Testis (tissue), 2 donors: ENCODE measurements at regions not wholly inside any gene's neighbourhood (a gene's known extent, or its start where the extent isn't known, plus 50 kb on each side); places are given as distances from the start of the nearest gene placed in this dataset.

Experiments
- DNase-seq: peaks from one replicate; pipeline ENCODE4 v3.0.0-alpha.2; 2019
- H3K27ac ChIP-seq, 2 donors: fragments of 200-600 bp; sonication (generic); one replicate each; pipeline ENCODE4 v1.5.1; 2019
- H3K27me3 ChIP-seq: fragments of 200-600 bp; sonication (generic); one replicate; pipeline ENCODE4 v1.5.1; 2019
- H3K36me3 ChIP-seq: fragments of 200-600 bp; sonication (generic); one replicate; pipeline ENCODE4 v1.5.1; 2017; ENCODE audit warnings: low read depth; ENCODE audit errors: missing control alignments
- H3K4me1 ChIP-seq: fragments of 200-600 bp; sonication (generic); one replicate; pipeline ENCODE4 v1.5.1; 2019
- H3K4me3 ChIP-seq, 2 donors: fragments of 200-600 bp; sonication (generic); one replicate each; pipeline ENCODE4 v1.5.1; 2017 to 2019
- H3K9me3 ChIP-seq: fragments of 200-600 bp; sonication (generic); one replicate; pipeline ENCODE4 v1.5.1; 2017
- POLR2A ChIP-seq: fragments of 450-650 bp; IDR thresholded peaks from one replicate; pipeline ENCODE4 v1.6.1; 2017; ENCODE audit warnings: antibody characterized with exemption, mild to moderate bottlenecking, moderate library complexity
- WGBS, 2 donors: methylation state at CpG; one replicate each; pipeline ENCODE4 v1.1.5; 2018; 5-methylcytosine and 5-hydroxymethylcytosine counted together
- intact Hi-C: fragments of 100-400 bp; cut with DNase I; formaldehyde crosslinking; loops from one replicate; pipeline ENCODE4 v1.15.1; 2023; ENCODE audit warnings: low total_unique reads
- TF ChIP-seq, protein P1 (sequence below), 3 experiments: fragments of 450-650 bp in 2 of 3; fragments of 200-600 bp in 1 of 3; sonication (generic) in 1 of 3; IDR thresholded peaks; one replicate each; pipeline ENCODE4 v1.5.1; 2016 to 2019; ENCODE audit warnings: antibody characterized with exemption in 3 of 3, mild to moderate bottlenecking in 2 of 3, moderate library complexity in 1 of 3

DNA sequence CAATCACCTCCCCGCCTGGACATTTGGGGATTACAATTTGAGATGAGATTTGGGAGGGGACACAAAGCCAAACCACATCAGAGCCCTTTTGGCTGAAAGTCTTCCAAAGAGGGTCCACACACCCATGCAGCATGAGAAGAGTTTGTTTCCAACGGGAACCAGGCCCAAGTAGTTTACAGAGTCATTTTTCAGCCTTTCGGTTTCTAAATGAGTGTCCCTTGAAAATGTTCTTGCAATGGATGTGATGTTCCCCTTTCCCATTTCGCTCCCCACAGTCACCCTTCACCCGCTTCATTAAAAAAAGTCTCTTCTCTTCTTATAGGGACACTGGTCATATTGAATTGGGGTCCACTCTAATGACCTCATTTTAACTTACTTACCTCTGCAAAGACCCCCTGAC, 157.4 kb downstream of the ARL4C start:
- Histone ChIP-seq H3K9me3 (no peaks in the 10 kb centered on the region), H3K4me3 (no peak overlapping the region), H3K27me3 (no peaks in the 10 kb centered on the region), H3K36me3 (no peaks in the 10 kb centered on the region), H3K4me1 (peaks cover 3% of the 10 kb centered on the region), H3K27ac (no peak overlapping the region)
- TF ChIP-seq, protein P1, sequence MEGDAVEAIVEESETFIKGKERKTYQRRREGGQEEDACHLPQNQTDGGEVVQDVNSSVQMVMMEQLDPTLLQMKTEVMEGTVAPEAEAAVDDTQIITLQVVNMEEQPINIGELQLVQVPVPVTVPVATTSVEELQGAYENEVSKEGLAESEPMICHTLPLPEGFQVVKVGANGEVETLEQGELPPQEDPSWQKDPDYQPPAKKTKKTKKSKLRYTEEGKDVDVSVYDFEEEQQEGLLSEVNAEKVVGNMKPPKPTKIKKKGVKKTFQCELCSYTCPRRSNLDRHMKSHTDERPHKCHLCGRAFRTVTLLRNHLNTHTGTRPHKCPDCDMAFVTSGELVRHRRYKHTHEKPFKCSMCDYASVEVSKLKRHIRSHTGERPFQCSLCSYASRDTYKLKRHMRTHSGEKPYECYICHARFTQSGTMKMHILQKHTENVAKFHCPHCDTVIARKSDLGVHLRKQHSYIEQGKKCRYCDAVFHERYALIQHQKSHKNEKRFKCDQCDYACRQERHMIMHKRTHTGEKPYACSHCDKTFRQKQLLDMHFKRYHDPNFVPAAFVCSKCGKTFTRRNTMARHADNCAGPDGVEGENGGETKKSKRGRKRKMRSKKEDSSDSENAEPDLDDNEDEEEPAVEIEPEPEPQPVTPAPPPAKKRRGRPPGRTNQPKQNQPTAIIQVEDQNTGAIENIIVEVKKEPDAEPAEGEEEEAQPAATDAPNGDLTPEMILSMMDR (IDR thresholded peaks at IDR 0.05), result no peak
- no peak for TF ChIP-seq POLR2A
- intact Hi-C loops, result no loop called here
- 92 to 97% methylated on average over 5 of the region's 5 CpGs for WGBS, 2 donors
- DNase-seq, result no peak

DNA sequence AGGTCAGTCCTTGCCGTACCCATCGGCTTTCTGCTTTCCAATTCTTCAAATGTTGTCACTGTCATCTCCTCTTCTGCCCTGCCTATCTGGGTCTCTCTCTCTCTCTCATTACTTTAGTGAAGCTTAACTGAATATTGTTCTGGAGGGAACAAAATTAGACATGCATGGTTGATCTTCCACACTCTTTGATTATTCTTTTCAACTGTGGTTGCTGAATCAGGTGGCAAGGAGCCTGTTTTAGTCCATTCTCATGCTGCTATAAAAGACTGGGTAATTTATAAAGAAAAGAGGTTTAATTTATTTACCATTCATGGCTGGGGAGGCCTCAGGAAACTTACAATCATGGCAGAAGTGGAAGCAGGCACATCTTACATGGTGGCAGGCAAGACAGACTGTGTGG, 157.9 kb downstream of the ARL4C start:
- no peaks in the 10 kb centered on the region for H3K9me3 ChIP-seq
- H3K36me3 ChIP-seq, result no peaks in the 10 kb centered on the region
- H3K27me3 ChIP-seq, result no peaks in the 10 kb centered on the region
- H3K4me1 ChIP-seq, result peaks cover 6% of the 10 kb centered on the region
- no peak overlapping the region for H3K27ac ChIP-seq
- H3K4me3 ChIP-seq, result no peak overlapping the region
- DNase-seq, result no peak
- TF ChIP-seq POLR2A, result no peak
- TF ChIP-seq, protein P1 (IDR thresholded peaks at IDR 0.05), result no peak
- intact Hi-C loops, result no loop called here
- WGBS, 2 donors, result 89 to 97% methylated on average over 2 of the region's 2 CpGs

DNA sequence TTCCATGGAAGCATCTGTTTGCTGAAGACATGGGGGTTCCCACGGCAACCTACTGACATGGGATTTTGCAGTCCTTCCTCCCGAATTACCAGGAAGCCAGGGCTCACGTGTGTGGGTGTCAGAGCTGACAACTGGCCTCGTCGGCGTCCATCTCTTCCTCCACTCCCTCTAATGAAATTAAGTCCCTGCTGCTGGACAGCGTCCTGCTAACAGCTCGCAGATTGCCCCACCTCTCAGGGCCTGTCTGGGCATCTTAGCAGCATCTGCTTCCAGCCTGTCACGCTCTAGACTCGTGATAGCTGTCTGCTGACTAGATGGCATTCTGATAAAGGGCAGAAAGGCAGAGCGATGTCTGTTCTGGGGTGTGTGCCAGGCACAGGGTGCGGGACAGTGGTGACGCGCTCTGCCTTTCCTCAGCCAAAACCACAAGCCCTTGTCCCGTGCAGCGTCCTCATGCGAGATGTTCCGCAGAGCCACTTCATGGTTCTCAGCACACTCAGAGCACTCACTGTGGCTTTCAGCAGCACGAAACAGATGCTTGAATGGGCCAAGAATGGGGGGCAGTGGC, 161.1 kb downstream of the ARL4C start:
- TF ChIP-seq, protein P1 (IDR thresholded peaks at IDR 0.05), result no peak
- no peak for TF ChIP-seq POLR2A
- Histone ChIP-seq H3K9me3 (no peaks in the 10 kb centered on the region), H3K27me3 (no peaks in the 10 kb centered on the region), H3K27ac (peak overlapping the region; percentile 48 to 57), H3K4me1 (peaks cover 6% of the 10 kb centered on the region), H3K4me3 (no peak overlapping the region), H3K36me3 (no peaks in the 10 kb centered on the region)
- WGBS, 2 donors, result 30 to 46% methylated on average over 15 to 19 of the region's 19 CpGs
- intact Hi-C loops, result no loop called here
- DNase-seq, result peak; percentile 92

DNA sequence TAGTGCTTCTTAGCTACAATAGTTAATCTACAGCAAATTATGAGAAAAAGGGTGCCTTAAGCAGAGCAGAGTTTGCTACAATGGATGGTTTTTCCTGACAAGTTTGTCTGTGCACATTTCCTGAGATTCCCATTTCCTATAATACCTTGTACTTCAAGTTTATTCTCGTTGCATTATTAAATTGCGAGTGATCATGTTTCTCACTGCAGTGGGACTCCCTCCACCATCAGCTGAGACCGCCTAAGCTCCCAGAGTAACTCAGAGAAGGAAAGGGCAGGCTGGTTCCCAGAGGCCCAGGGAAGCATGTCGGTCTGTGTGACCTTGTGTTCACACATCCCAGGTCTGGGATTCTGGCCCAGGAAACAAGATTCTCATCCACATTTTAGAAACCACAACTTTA, 162.1 kb downstream of the ARL4C start:
- Histone ChIP-seq H3K27ac (no peak overlapping the region), H3K4me3 (no peak overlapping the region), H3K36me3 (no peaks in the 10 kb centered on the region), H3K27me3 (no peaks in the 10 kb centered on the region), H3K9me3 (no peaks in the 10 kb centered on the region), H3K4me1 (peaks cover 6% of the 10 kb centered on the region)
- no peak for TF ChIP-seq POLR2A
- TF ChIP-seq, protein P1 (IDR thresholded peaks at IDR 0.05), result no peak
- intact Hi-C loops, result no loop called here
- WGBS, 2 donors, result 57 to 61% methylated on average over 4 of the region's 4 CpGs
- no peak for DNase-seq

DNA sequence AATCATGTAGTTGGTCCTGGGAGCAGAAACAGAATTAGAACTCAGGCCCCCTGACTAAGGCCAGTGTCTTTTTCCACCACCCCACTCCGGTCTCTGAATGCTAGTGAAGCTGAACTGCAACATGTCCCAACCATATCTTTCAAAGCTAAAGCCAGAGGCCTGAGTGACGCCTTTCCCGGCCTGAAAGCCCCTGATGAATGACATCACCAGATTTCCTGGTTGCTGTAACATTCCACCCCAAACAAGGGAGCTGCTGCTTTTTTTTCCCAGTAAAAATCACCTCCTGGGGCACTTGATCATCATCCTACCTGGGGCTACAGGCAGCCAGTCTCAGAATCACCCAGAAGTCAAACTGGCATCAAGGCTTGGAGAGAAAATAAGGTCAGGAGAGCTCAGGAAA, 162.7 kb downstream of the ARL4C start:
- TF ChIP-seq POLR2A, result no peak
- TF ChIP-seq, protein P1 (IDR thresholded peaks at IDR 0.05), result no peak
- H3K27ac ChIP-seq, result no peak overlapping the region
- H3K4me3 ChIP-seq, result no peak overlapping the region
- intact Hi-C loops, result no loop called here
- H3K27me3 ChIP-seq, result no peaks in the 10 kb centered on the region
- no peak for DNase-seq
- peaks cover 6% of the 10 kb centered on the region for H3K4me1 ChIP-seq
- H3K9me3 ChIP-seq, result no peaks in the 10 kb centered on the region
- no peaks in the 10 kb centered on the region for H3K36me3 ChIP-seq
- 69 to 71% methylated on average over 3 of the region's 3 CpGs for WGBS, 2 donors
